HL-60 (cell line): ENCODE measurements at regions not wholly inside any gene's neighbourhood (a gene's known extent, or its start where the extent isn't known, plus 50 kb on each side); places are given as distances from the start of the nearest gene placed in this dataset.

ENCODE experiments used
- DNase-seq, 2 experiments: peaks; one replicate each; pipeline ENCODE4 v3.0.0-alpha.2; 2010 to 2020; ENCODE audit warnings: low read depth in 1 of 2, low spot score in 1 of 2
- H3K27ac ChIP-seq: fragments of 250-450 bp; sonication (Bioruptor Pico); replicated peaks from 2 replicates; pipeline ENCODE4 v1.5.1; 2020; ENCODE audit warnings: mild to moderate bottlenecking, moderate library complexity
- H3K27me3 ChIP-seq: fragments of 250-450 bp; sonication (Bioruptor Pico); 2 replicates; pipeline ENCODE4 v1.5.1; 2021; ENCODE audit warnings: mild to moderate bottlenecking, moderate library complexity; ENCODE audit not compliant: insufficient read depth, poor library complexity, severe bottlenecking
- H3K4me3 ChIP-seq: replicated peaks from 2 replicates; pipeline ENCODE4 v1.5.1; 2011; ENCODE audit warnings: mild to moderate bottlenecking, control low read depth, low read length; ENCODE audit not compliant: insufficient read depth
- GABPA ChIP-seq: IDR thresholded peaks from 2 replicates; pipeline ENCODE4 v1.6.1; 2012; ENCODE audit warnings: low read depth
- POLR2AphosphoS5 ChIP-seq: IDR thresholded peaks from 2 replicates; pipeline ENCODE4 v1.6.1; 2012; ENCODE audit warnings: low read depth
- SPI1 ChIP-seq: IDR thresholded peaks from 2 replicates; pipeline ENCODE4 v1.6.1; 2012; ENCODE audit warnings: low read depth, mild to moderate bottlenecking, borderline replicate concordance
- TF ChIP-seq, protein P1 (sequence below): IDR thresholded peaks from 2 replicates; pipeline ENCODE4 v1.6.1; 2012; ENCODE audit warnings: low read depth; ENCODE audit not compliant: insufficient replicate concordance
- TF ChIP-seq, protein P2 (sequence below): IDR thresholded peaks from one replicate; pipeline ENCODE4 v1.5.1; 2011; ENCODE audit warnings: low read length, control low read depth, inconsistent platforms; ENCODE audit not compliant: insufficient read depth

DNA sequence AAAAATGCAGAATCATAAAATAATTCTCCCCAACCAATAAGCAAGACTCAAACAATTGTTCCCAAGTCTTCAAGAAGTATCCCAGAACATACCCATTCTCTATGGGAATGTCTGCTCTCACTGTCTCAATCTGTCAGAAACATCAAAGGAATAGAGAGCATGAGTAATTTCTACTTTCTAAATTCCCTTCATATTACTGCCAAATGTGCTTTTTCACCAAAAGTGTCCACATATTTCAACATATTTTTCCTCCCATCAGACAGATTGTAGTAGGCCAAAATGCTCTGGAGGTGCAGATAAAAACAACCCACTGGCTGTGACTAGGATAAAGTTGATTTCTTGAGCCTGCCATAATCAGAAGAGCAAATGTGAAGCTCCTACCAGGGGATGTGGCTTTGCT lies 692.0 kb upstream of the FAM241A start:
- DNase-seq, result no peak
- TF ChIP-seq GABPA (no peak), POLR2AphosphoS5 (no peak), SPI1 (no peak)

DNA sequence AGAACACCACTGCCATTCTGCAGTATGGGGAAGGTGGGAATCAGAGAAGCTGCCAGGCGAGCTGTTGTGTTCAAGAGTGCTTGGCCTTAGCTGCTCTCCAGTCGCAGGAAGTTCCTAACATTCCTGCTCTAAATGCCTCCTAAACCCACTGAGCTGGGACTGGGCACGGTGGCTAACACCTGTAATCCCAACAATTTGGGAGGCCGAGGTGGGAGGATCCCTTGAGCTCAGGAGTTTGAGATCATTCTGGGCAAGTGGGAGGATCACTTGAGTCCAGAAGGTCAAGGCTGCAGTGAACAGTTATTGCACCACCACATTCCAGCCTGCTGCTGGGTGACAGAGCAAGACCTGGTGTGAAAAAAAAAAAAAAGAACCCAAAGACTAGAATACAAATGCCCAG lies 690.3 kb upstream of the FAM241A start:
- TF ChIP-seq GABPA (no peak), SPI1 (no peak), POLR2AphosphoS5 (no peak)
- TF ChIP-seq, protein P1, sequence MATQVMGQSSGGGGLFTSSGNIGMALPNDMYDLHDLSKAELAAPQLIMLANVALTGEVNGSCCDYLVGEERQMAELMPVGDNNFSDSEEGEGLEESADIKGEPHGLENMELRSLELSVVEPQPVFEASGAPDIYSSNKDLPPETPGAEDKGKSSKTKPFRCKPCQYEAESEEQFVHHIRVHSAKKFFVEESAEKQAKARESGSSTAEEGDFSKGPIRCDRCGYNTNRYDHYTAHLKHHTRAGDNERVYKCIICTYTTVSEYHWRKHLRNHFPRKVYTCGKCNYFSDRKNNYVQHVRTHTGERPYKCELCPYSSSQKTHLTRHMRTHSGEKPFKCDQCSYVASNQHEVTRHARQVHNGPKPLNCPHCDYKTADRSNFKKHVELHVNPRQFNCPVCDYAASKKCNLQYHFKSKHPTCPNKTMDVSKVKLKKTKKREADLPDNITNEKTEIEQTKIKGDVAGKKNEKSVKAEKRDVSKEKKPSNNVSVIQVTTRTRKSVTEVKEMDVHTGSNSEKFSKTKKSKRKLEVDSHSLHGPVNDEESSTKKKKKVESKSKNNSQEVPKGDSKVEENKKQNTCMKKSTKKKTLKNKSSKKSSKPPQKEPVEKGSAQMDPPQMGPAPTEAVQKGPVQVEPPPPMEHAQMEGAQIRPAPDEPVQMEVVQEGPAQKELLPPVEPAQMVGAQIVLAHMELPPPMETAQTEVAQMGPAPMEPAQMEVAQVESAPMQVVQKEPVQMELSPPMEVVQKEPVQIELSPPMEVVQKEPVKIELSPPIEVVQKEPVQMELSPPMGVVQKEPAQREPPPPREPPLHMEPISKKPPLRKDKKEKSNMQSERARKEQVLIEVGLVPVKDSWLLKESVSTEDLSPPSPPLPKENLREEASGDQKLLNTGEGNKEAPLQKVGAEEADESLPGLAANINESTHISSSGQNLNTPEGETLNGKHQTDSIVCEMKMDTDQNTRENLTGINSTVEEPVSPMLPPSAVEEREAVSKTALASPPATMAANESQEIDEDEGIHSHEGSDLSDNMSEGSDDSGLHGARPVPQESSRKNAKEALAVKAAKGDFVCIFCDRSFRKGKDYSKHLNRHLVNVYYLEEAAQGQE, result no peak
- TF ChIP-seq, protein P2, sequence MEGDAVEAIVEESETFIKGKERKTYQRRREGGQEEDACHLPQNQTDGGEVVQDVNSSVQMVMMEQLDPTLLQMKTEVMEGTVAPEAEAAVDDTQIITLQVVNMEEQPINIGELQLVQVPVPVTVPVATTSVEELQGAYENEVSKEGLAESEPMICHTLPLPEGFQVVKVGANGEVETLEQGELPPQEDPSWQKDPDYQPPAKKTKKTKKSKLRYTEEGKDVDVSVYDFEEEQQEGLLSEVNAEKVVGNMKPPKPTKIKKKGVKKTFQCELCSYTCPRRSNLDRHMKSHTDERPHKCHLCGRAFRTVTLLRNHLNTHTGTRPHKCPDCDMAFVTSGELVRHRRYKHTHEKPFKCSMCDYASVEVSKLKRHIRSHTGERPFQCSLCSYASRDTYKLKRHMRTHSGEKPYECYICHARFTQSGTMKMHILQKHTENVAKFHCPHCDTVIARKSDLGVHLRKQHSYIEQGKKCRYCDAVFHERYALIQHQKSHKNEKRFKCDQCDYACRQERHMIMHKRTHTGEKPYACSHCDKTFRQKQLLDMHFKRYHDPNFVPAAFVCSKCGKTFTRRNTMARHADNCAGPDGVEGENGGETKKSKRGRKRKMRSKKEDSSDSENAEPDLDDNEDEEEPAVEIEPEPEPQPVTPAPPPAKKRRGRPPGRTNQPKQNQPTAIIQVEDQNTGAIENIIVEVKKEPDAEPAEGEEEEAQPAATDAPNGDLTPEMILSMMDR, result no peak
- Histone ChIP-seq H3K27me3 (no peaks in the 10 kb centered on the region), H3K4me3 (no peak overlapping the region), H3K27ac (no peak overlapping the region)
- DNase-seq, result no peak

More for the DNA sequence above, 692.0 kb upstream of the FAM241A start:
- no peaks in the 10 kb centered on the region for H3K27me3 ChIP-seq
- no peak overlapping the region for H3K4me3 ChIP-seq
- no peak overlapping the region for H3K27ac ChIP-seq

DNA sequence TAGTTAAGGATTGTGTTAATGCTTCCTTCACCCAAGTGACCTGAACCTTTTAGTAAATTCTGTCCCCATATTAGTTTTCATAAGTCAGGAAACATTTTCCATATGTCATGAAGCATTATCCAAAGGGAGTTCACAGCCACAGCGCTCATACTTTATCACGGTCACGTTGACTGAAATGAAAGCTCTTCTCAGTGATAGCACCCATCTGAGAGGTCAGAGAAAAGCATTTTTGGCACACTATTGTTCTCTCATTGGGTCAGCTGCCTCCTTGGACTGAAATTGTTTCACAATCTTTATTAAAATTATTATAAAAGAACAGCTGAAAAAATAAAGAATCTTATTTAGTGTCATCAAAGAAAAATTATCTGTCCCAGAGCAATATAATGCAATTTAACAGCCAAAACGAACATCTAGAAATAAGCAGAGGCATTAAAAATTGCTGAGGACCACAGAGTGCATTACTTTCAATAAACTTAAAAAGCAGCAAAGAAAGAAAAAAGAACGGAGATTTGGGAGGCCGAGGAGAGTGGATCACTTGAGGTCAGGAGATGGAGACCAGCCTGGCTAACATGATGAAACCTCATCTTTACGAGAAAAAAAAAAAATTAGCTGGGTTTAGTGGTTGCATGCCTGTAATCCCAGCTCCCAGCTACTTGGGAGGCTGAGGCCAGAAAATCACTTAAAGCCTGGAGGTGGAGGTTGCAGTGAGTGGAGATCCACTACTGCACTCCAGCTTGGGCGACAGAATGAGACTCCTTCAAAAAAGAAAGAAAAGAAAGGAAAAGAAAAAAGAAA lies 680.8 kb upstream of the FAM241A start:
- H3K27ac ChIP-seq, result no peak overlapping the region
- H3K27me3 ChIP-seq, result no peaks in the 10 kb centered on the region
- TF ChIP-seq GABPA, result no peak
- TF ChIP-seq SPI1, result no peak
- TF ChIP-seq, protein P1, result no peak
- TF ChIP-seq, protein P2, result no peak
- TF ChIP-seq POLR2AphosphoS5, result no peak
- DNase-seq, result no peak
- H3K4me3 ChIP-seq, result no peak overlapping the region

DNA sequence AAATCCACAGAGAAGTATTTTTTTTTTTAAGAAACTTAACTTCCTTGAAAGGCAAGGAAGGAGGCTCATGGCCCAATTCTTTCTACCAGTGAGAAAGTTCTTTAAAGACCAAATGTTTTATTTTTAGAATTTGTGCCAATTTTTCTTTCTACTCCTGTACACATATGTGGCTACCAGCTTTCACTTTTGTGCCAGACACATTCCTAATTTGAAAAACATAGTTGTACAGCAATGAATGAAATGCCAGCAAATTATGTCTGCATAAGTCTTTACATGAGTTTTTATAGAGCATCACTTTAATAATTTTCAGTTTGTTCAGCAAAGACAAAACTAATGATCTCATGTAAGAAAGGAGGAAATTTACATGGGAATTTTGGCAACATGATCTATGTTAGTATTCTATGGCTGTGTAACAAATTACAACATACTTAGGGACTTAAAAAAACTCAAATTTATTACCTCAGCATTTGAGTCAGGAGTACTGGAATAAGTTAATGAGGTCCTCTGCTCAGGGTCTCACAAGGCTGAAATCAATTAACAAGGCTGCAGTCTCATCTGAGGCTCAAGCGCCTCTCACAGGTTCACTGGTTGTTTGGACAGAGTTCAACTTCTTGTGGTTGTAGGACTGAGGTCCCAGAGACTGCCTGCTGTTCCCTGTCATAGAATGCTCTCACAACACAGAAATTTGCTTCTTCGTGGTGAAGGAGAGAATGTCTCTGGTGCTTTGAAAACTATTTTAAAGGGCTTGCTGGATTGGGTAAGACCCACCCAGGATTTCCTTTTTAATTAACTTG lies 678.2 kb upstream of the FAM241A start:
- Histone ChIP-seq H3K27ac (no peak overlapping the region), H3K4me3 (no peak overlapping the region), H3K27me3 (no peaks in the 10 kb centered on the region)
- TF ChIP-seq, protein P1, result no peak
- TF ChIP-seq, protein P2, result no peak
- TF ChIP-seq GABPA (no peak), SPI1 (no peak), POLR2AphosphoS5 (no peak)
- DNase-seq, result no peak
